Neuronal stem cell (in vitro differentiated cells): ENCODE measurements at regions not wholly inside any gene's neighbourhood (a gene's known extent, or its start where the extent isn't known, plus 50 kb on each side); places are given as distances from the start of the nearest gene placed in this dataset.
"Not testable (repeated sequence)": the region's sequence is repeated elsewhere in the genome, so short reads cannot be mapped to it uniquely, and the experiment has no call there.

Experiments used
- DNase-seq: peaks from one replicate; pipeline ENCODE4 v3.0.0-alpha.2; 2013; ENCODE audit warnings: low spot score
- H2AFZ ChIP-seq: one replicate; pipeline ENCODE4 v1.6.1; 2013; ENCODE audit warnings: mild to moderate bottlenecking, low read length, inconsistent platforms
- H2AK5ac ChIP-seq: 2 replicates; pipeline ENCODE4 v1.6.1; 2013; ENCODE audit warnings: low read depth, mild to moderate bottlenecking, inconsistent platforms, low read length, moderate library complexity, mixed read lengths
- H2BK120ac ChIP-seq: 2 replicates; pipeline ENCODE4 v1.6.1; 2013; ENCODE audit warnings: low read depth, mild to moderate bottlenecking, inconsistent platforms, low read length, moderate library complexity, mixed read lengths
- H2BK12ac ChIP-seq: one replicate; pipeline ENCODE4 v1.6.1; 2013; ENCODE audit warnings: low read length, inconsistent platforms
- H2BK15ac ChIP-seq: 2 replicates; pipeline ENCODE4 v1.6.1; 2013; ENCODE audit warnings: mild to moderate bottlenecking, low read length, inconsistent platforms, mixed read lengths
- H2BK5ac ChIP-seq: one replicate; pipeline ENCODE4 v1.6.1; 2013; ENCODE audit warnings: inconsistent platforms, mild to moderate bottlenecking, low read length, moderate library complexity
- H3K14ac ChIP-seq: one replicate; pipeline ENCODE4 v1.6.1; 2013; ENCODE audit warnings: low read length, inconsistent platforms
- H3K18ac ChIP-seq: 2 replicates; pipeline ENCODE4 v1.6.1; 2013; ENCODE audit warnings: low read length, inconsistent platforms
- H3K23ac ChIP-seq: 2 replicates; pipeline ENCODE4 v1.6.1; 2013; ENCODE audit warnings: low read depth, mild to moderate bottlenecking, mixed read lengths, low read length, inconsistent platforms; ENCODE audit not compliant: poor library complexity
- H3K27ac ChIP-seq: replicated peaks from 3 replicates; pipeline ENCODE4 v1.5.1; 2013; ENCODE audit warnings: low read length, inconsistent platforms
- H3K27me3 ChIP-seq, 3 experiments: 2 replicates each; pipeline ENCODE4 v1.6.1; 2013; ENCODE audit warnings: low read length in 3 of 3, mild to moderate bottlenecking in 2 of 3, inconsistent platforms in 1 of 3, low read depth in 1 of 3, mixed read lengths in 1 of 3, moderate library complexity in 1 of 3; ENCODE audit not compliant: control insufficient read depth in 3 of 3, insufficient read depth in 3 of 3
- H3K36me3 ChIP-seq, 2 donors: replicated peaks in 1 of 2; 2 replicates each; pipeline ENCODE4 v1.6.1; 2013; ENCODE audit warnings: low read length in 2 of 2; ENCODE audit not compliant: control insufficient read depth in 2 of 2, insufficient read depth in 2 of 2
- H3K4ac ChIP-seq: 2 replicates; pipeline ENCODE4 v1.6.1; 2013; ENCODE audit warnings: inconsistent platforms, mild to moderate bottlenecking, low read length, moderate library complexity
- H3K4me1 ChIP-seq, 2 donors: 1 replicate in 1 of 2; 2 replicates in 1 of 2; pipeline ENCODE4 v1.6.1; 2013; ENCODE audit warnings: low read length in 2 of 2, low read depth in 1 of 2; ENCODE audit not compliant: control insufficient read depth in 2 of 2, insufficient read depth in 1 of 2
- H3K4me2 ChIP-seq: one replicate; pipeline ENCODE4 v1.6.1; 2013; ENCODE audit warnings: mild to moderate bottlenecking, low read length, inconsistent platforms; ENCODE audit not compliant: insufficient read depth, poor library complexity, severe bottlenecking
- H3K4me3 ChIP-seq, 2 donors: 2 replicates each; pipeline ENCODE4 v1.5.1; 2013; ENCODE audit warnings: low read length in 2 of 2, mild to moderate bottlenecking in 2 of 2, inconsistent platforms in 1 of 2, moderate library complexity in 1 of 2
- H3K79me1 ChIP-seq: one replicate; pipeline ENCODE4 v1.6.1; 2013; ENCODE audit warnings: low read depth, mild to moderate bottlenecking, inconsistent platforms, low read length, moderate library complexity
- H3K9ac ChIP-seq: one replicate; pipeline ENCODE4 v1.6.1; 2013; ENCODE audit warnings: mild to moderate bottlenecking, low read depth, low read length, inconsistent platforms; ENCODE audit not compliant: poor library complexity
- H3K9me3 ChIP-seq, 2 donors: replicated peaks in 1 of 2; 2 replicates each; pipeline versions ENCODE3 to v1.6.1; 2013; ENCODE audit warnings: low read length in 2 of 2, mild to moderate bottlenecking in 2 of 2, inconsistent platforms in 1 of 2, low read depth in 1 of 2, mixed read lengths in 1 of 2, moderate library complexity in 1 of 2; ENCODE audit not compliant: control insufficient read depth in 2 of 2, insufficient read depth in 1 of 2
- H4K8ac ChIP-seq: one replicate; pipeline ENCODE4 v1.6.1; 2013; ENCODE audit warnings: low read depth, mild to moderate bottlenecking, inconsistent platforms, low read length, moderate library complexity
- H4K91ac ChIP-seq: one replicate; pipeline ENCODE4 v1.6.1; 2013; ENCODE audit warnings: low read length, low read depth, mild to moderate bottlenecking, inconsistent platforms; ENCODE audit not compliant: poor library complexity
- WGBS, 2 donors: extraction: QIAGEN DNeasy Blood & Tissue Kit; methylation state at CpG; one replicate each; pipeline ENCODE4 v1.1.7; 2013; ENCODE audit warnings: missing lambda C conversion rate in 2 of 2, mixed read lengths in 1 of 2; ENCODE audit not compliant: insufficient read length in 2 of 2, insufficient replicate concordance in 1 of 2; ENCODE audit errors: extremely low coverage in 2 of 2; 5-methylcytosine and 5-hydroxymethylcytosine counted together

GRCh38 chr4:3629176-3629575 is 97.0 kb upstream of the LRPAP1 start:
- not testable (repeated sequence) for H2BK5ac ChIP-seq, H2BK12ac ChIP-seq, H3K14ac ChIP-seq, H3K36me3 ChIP-seq, H3K79me1 ChIP-seq, H4K8ac ChIP-seq, H3K4me3 ChIP-seq, H3K9me3 ChIP-seq, H2BK15ac ChIP-seq, H2AFZ ChIP-seq, H2BK120ac ChIP-seq, H3K4ac ChIP-seq, H4K91ac ChIP-seq, H3K27ac ChIP-seq, H3K27me3 ChIP-seq, DNase-seq, H3K23ac ChIP-seq, H2AK5ac ChIP-seq, H3K4me2 ChIP-seq, H3K18ac ChIP-seq, H3K9ac ChIP-seq
- H3K4me1 ChIP-seq, result peaks cover 11 to 15% of the 10 kb centered on the region in 2 donors
- no CpG with 5 or more reads among the region's 13 CpGs for WGBS, 2 donors

GRCh38 chr4:3628868-3629175 is 96.6 kb upstream of the LRPAP1 start:
- H3K4me3 ChIP-seq, result peak overlapping the region in 1 of 2 donors; percentile 47
- no peak overlapping the region for H3K27ac ChIP-seq
- H3K36me3 ChIP-seq, result no peaks in the 10 kb centered on the region
- no peak overlapping the region for H3K4ac ChIP-seq
- H3K9ac ChIP-seq, result no peak overlapping the region
- peak overlapping the region; percentile 64 for H3K18ac ChIP-seq
- no peak overlapping the region for H3K4me2 ChIP-seq
- H2BK5ac ChIP-seq, result no peak overlapping the region
- peak overlapping the region; percentile 97 for H2AK5ac ChIP-seq
- peaks cover 0 to 4% of the 10 kb centered on the region in 2 donors for H3K9me3 ChIP-seq
- no peak for DNase-seq
- H2BK120ac ChIP-seq, result peak overlapping the region; percentile 61
- H4K8ac ChIP-seq, result no peak overlapping the region
- no peak overlapping the region for H2BK15ac ChIP-seq
- no peak overlapping the region for H2AFZ ChIP-seq
- no peaks in the 10 kb centered on the region for H3K79me1 ChIP-seq
- peak overlapping the region; percentile 10 for H2BK12ac ChIP-seq
- no peak overlapping the region for H4K91ac ChIP-seq
- H3K14ac ChIP-seq, result peak overlapping the region; percentile 38
- no peak overlapping the region for H3K23ac ChIP-seq
- H3K27me3 ChIP-seq, result no peaks in the 10 kb centered on the region
- H3K4me1 ChIP-seq, result peaks cover 15 to 17% of the 10 kb centered on the region in 2 donors
- WGBS, 2 donors, result no CpG with 5 or more reads among the region's 11 CpGs

GRCh38 chr4:3627967-3628867 is 96.0 kb upstream of the LRPAP1 start:
- Histone ChIP-seq H3K14ac (peak overlapping the region; percentile 8), H2BK12ac (peak overlapping the region; percentile 10), H3K18ac (peak overlapping the region; percentile 76), H3K4me1 (peaks cover 15 to 22% of the 10 kb centered on the region in 2 donors), H2BK15ac (peak overlapping the region; percentile 67), H2BK120ac (peak overlapping the region; percentile 61), H2AK5ac (peak overlapping the region; percentile 97)
- DNase-seq, H3K23ac ChIP-seq, H3K27ac ChIP-seq, H3K79me1 ChIP-seq, H3K36me3 ChIP-seq, H3K4me2 ChIP-seq, H3K4ac ChIP-seq, H2BK5ac ChIP-seq, H3K27me3 ChIP-seq, H3K9ac ChIP-seq, H3K4me3 ChIP-seq, H3K9me3 ChIP-seq, H4K8ac ChIP-seq, H4K91ac ChIP-seq, H2AFZ ChIP-seq: not testable (repeated sequence)
- WGBS, 2 donors, result no CpG with 5 or more reads among the region's 29 CpGs

GRCh38 chr4:3627456-3627855 is 95.2 kb upstream of the LRPAP1 start:
- not testable (repeated sequence) for H3K18ac ChIP-seq, H3K4me3 ChIP-seq, H4K91ac ChIP-seq, H3K4ac ChIP-seq, H2BK12ac ChIP-seq, H3K9ac ChIP-seq, H2BK15ac ChIP-seq, H3K9me3 ChIP-seq, H2BK5ac ChIP-seq, H3K27me3 ChIP-seq, H3K23ac ChIP-seq, H3K4me2 ChIP-seq, H2AFZ ChIP-seq, H3K27ac ChIP-seq, H2BK120ac ChIP-seq, DNase-seq, H3K36me3 ChIP-seq, H4K8ac ChIP-seq, H3K14ac ChIP-seq, H3K79me1 ChIP-seq
- peaks cover 15 to 24% of the 10 kb centered on the region in 2 donors for H3K4me1 ChIP-seq
- peak overlapping the region; percentile 63 for H2AK5ac ChIP-seq
- WGBS, 2 donors, result no CpG with 5 or more reads among the region's 8 CpGs
